ENCODE measurements at regions not wholly inside any gene's neighbourhood (a gene's known extent, or its start where the extent isn't known, plus 50 kb on each side); places are given as distances from the start of the nearest gene placed in this dataset.

- Histone ChIP-seq H2AFZ (ENCODE audit: control insufficient read depth, low read length) (no peak overlapping the region), H3K27me3 (ENCODE audit: control insufficient read depth, extremely low read depth, insufficient read depth, low read length) (no peaks in the 10 kb centered on the region), H3K4me1 (ENCODE audit: control insufficient read depth, extremely low read depth, insufficient read depth, low read length) (no peaks in the 10 kb centered on the region), H3K4me3 (ENCODE audit: control insufficient read depth in 2 of 3, extremely low read depth in 1 of 3, insufficient read depth in 2 of 3, low read depth in 1 of 3, low read length in 3 of 3) (no peak overlapping the region), H3K36me3 (ENCODE audit: control insufficient read depth in 2 of 2, extremely low read depth in 1 of 2, insufficient read depth in 2 of 2, low read length in 2 of 2) (no peaks in the 10 kb centered on the region), H3K9ac (ENCODE audit: control insufficient read depth, extremely low read depth, insufficient read depth, low read length) (no peak overlapping the region), H3K4me2 (ENCODE audit: control insufficient read depth, extremely low read depth, insufficient read depth, low read depth, low read length) (no peak overlapping the region), H3K27ac (ENCODE audit: control insufficient read depth, insufficient read depth, low read length) (no peak overlapping the region), H3K79me2 (ENCODE audit: control insufficient read depth, insufficient read depth, low read length) (no peaks in the 10 kb centered on the region), H3K9me1 (ENCODE audit: control insufficient read depth, extremely low read depth, insufficient read depth, low read length) (no peaks in the 10 kb centered on the region), H3K9me3 (ENCODE audit: control insufficient read depth, low read depth, low read length) (no peaks in the 10 kb centered on the region), H4K20me1 (ENCODE audit: control insufficient read depth, extremely low read depth, insufficient read depth, low read length) (no peaks in the 10 kb centered on the region)
- no peak for FAIRE-seq
- dilution Hi-C loops (cut with MboI; ENCODE audit: extremely low pct_ligation_motif_present, low sequenced_read_pairs) = no loop called here
- DNase-seq (ENCODE audit: low read depth, low spot score) = no peak
- TF ChIP-seq CTCF (optimal IDR thresholded peaks at IDR 0.05 in 1 of 3, IDR thresholded peaks at IDR 0.05 in 1 of 3, conservative IDR thresholded peaks at IDR 0.05 in 1 of 3; ENCODE audit: extremely low read depth in 1 of 3, insufficient read depth in 2 of 3, low read length in 3 of 3) (no peak), EZH2 (IDR thresholded peaks at IDR 0.05; ENCODE audit: low read length) (no peak)
These were observed 70.2 kb downstream of the RND3 start for GRCh38 chr2:150417278-150417677.

DNA sequence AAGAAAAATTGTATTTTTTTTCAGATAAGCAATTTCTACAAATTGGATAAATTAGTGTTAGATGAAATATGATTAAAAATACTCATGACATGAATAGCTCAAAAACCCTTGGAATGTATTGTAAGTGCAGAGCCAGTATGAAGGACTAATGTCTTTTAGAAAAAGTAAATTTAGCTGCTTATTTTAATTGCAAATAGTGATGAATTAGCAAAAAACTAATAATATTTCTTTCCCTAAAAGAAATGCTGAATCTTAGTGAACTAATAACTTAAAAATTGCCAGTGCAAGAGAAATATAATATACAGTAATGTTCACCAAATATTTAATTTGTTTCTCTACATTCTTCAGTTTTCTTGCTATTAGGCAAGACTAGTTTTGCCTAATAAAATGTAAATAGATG, 72.4 kb downstream of the RND3 start:
- FAIRE-seq (no peak), DNase-seq (ENCODE audit: low read depth, low spot score) (no peak)
- Histone ChIP-seq H3K9me3 (ENCODE audit: control insufficient read depth, low read depth, low read length) (no peaks in the 10 kb centered on the region), H3K9me1 (ENCODE audit: control insufficient read depth, extremely low read depth, insufficient read depth, low read length) (no peaks in the 10 kb centered on the region), H3K4me2 (ENCODE audit: control insufficient read depth, extremely low read depth, insufficient read depth, low read depth, low read length) (no peak overlapping the region), H3K4me1 (ENCODE audit: control insufficient read depth, extremely low read depth, insufficient read depth, low read length) (no peaks in the 10 kb centered on the region), H3K4me3 (ENCODE audit: control insufficient read depth in 2 of 3, extremely low read depth in 1 of 3, insufficient read depth in 2 of 3, low read depth in 1 of 3, low read length in 3 of 3) (no peak overlapping the region), H2AFZ (ENCODE audit: control insufficient read depth, low read length) (no peak overlapping the region), H3K27me3 (ENCODE audit: control insufficient read depth, extremely low read depth, insufficient read depth, low read length) (no peaks in the 10 kb centered on the region), H3K27ac (ENCODE audit: control insufficient read depth, insufficient read depth, low read length) (no peak overlapping the region), H3K9ac (ENCODE audit: control insufficient read depth, extremely low read depth, insufficient read depth, low read length) (no peak overlapping the region), H4K20me1 (ENCODE audit: control insufficient read depth, extremely low read depth, insufficient read depth, low read length) (no peaks in the 10 kb centered on the region), H3K79me2 (ENCODE audit: control insufficient read depth, insufficient read depth, low read length) (no peaks in the 10 kb centered on the region), H3K36me3 (ENCODE audit: control insufficient read depth in 2 of 2, extremely low read depth in 1 of 2, insufficient read depth in 2 of 2, low read length in 2 of 2) (no peaks in the 10 kb centered on the region)
- dilution Hi-C loops (cut with MboI; ENCODE audit: extremely low pct_ligation_motif_present, low sequenced_read_pairs) = no loop called here
- TF ChIP-seq CTCF (optimal IDR thresholded peaks at IDR 0.05 in 1 of 3, IDR thresholded peaks at IDR 0.05 in 1 of 3, conservative IDR thresholded peaks at IDR 0.05 in 1 of 3; ENCODE audit: extremely low read depth in 1 of 3, insufficient read depth in 2 of 3, low read length in 3 of 3) (no peak), EZH2 (IDR thresholded peaks at IDR 0.05; ENCODE audit: low read length) (no peak)

Measured in keratinocyte (primary cell).